ENCODE measurements at regions not wholly inside any gene's neighbourhood (a gene's known extent, or its start where the extent isn't known, plus 50 kb on each side); places are given as distances from the start of the nearest gene placed in this dataset.

DNA sequence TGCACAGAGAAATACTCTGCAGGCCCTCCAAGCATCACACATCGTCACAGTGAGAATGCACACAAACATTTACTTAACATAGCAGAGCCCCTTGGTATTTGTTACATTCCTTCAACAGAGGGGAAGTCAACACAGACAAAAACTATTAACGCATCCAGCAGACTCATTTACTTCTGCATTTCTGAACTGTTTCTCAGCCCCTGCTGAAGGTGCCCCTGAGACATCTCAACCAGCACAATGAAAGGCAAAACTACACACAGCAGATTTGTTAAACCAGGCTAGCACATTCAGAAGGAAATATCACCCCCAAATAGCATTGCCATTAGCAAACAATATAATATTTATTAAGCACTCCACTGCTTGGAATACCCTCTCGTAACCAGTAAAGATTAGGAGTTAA is 367.0 kb downstream of the RAB28 start:
- TF ChIP-seq, protein P1, sequence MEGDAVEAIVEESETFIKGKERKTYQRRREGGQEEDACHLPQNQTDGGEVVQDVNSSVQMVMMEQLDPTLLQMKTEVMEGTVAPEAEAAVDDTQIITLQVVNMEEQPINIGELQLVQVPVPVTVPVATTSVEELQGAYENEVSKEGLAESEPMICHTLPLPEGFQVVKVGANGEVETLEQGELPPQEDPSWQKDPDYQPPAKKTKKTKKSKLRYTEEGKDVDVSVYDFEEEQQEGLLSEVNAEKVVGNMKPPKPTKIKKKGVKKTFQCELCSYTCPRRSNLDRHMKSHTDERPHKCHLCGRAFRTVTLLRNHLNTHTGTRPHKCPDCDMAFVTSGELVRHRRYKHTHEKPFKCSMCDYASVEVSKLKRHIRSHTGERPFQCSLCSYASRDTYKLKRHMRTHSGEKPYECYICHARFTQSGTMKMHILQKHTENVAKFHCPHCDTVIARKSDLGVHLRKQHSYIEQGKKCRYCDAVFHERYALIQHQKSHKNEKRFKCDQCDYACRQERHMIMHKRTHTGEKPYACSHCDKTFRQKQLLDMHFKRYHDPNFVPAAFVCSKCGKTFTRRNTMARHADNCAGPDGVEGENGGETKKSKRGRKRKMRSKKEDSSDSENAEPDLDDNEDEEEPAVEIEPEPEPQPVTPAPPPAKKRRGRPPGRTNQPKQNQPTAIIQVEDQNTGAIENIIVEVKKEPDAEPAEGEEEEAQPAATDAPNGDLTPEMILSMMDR (IDR thresholded peaks at IDR 0.05): no peak
- no peak for TF ChIP-seq POLR2A (IDR thresholded peaks at IDR 0.05)
